HuH-7 (cell line): ENCODE measurements at regions not wholly inside any gene's neighbourhood (a gene's known extent, or its start where the extent isn't known, plus 50 kb on each side); places are given as distances from the start of the nearest gene placed in this dataset.
A peak's percentile ranks its signal among the peaks of the same experiment; 100 is the strongest.

Source experiments
- DNase-seq: peaks from one replicate; pipeline ENCODE4 v3.0.0; 2011; ENCODE audit warnings: low spot score

DNA sequence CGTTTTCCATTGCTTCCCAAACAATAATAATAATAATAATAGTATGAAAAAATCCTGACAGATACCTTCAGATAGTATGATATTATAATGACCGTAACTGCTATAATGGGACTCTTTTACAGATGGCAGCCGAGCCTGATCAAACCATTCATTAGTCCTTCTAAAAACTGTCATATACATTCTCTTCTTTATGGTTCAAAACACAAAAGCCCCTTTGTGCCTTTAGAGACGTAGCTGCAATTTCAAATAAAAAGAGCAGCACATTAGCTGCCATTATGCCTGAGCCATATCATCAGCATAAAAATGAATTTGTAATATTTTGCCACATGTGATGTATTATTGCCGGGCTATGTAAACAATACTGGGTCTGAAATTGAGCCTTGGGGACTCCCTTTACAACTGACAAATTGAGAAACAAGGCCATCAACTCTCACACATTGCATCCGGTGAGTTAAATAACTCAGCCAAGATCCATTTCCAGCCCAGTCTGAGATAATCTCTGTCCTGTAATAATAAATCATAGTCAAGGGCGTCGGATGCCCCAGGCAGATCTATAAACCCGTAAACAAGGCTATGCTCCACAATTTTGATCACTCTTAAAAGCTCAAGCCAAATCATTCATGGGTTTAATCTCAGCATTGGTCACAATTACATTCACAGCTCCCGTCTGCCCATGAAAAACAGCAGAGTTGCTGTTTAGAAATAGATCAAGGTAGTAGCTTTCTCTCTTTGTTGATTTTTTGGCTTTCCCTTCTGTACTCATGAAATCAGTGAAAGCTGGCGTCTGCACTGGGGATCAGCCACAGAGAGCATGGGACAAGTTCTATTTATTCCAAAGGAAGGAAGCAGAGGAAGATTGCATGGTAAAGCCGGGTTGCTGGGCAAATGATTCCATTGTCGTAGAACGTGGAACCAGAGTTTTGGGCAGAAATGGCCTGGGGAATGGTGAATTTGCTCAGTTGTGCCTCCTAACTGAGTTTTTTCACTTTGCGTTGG lies 150.1 kb upstream of the BMPER start:
- DNase-seq, result no peak

DNA sequence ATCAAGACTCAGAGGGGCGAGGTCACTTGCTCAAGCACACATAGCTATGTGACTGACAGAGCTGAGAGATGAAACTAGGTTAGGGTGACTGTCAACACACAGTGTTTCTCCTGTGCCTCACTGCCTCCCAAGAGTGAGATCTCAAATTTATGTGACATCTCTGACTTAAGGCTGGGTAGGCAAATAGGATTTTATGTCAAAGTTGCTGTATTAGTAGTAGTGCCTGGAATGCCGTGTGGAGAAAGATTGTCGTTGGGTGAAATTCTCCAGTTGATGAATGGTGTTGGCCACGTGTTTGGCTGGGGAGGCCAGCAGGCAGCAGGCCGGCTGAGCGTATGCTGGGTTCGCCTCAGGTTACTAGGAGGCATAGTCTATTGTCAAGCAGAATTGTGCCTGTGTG lies 148.3 kb upstream of the BMPER start:
- no peak for DNase-seq

DNA sequence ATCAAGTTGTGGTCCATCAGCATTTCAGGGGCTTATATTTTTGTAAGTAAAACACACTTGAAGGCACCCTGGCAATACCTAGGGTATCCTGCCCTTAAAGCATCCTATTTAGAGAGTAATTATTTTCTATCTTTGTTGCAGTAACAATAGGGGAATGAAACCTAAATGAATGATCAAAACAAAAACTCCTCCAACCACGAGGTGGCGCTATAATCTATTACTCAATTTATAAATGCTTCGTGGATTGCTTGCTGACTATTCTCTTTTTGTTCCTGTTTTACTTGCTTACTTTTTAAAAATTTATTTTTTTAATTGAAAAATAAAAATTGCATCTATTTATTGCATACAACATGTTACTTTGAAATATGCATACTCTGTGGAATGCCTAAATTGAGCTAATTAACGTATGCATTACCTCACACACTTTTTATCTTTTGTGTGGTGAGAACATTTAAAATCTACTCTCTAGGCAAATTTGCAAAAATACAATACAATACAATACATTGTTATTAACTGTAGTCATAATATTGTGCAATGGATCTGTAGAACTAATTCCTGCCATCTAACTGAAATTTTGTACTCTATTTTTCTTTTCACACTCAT lies 147.7 kb upstream of the BMPER start:
- no peak for DNase-seq

DNA sequence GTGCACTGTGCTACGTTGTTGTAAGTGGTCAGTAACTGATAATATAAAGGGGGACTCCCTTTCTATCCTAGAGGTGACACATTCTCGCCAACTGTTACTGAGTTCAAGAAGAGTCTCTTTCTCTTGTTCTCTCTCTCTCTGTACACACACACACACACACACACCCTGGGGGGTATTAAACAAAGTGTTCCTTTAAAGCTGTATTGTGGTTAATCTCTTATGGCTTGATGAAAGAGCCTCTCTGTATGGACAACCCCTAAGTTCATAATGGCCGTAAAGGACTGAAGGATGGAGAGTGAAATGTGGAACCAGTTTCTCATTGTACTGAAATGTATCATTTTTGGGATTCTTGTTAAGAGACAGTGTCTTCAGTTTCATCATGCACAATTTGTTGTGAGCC lies 145.2 kb upstream of the BMPER start:
- no peak for DNase-seq

DNA sequence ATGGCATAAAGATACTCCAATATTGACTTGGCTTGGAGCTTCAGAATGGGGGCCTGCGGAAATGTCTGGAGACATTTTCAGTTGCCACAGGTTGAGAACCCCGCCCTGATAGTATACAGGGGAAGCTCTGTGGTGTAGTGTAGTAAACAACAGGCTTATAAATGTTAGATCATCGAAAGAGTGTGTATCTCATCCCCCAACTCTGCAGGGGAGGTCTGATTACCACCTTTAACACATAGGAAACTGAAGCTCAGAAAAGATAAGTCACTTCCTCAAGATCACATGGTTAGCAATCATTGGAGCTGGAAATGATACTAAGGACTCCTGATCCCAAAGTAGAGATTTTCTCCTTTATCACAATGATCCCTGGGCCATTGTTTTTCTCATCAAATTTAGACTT lies 144.5 kb upstream of the BMPER start:
- DNase-seq, result no peak

DNA sequence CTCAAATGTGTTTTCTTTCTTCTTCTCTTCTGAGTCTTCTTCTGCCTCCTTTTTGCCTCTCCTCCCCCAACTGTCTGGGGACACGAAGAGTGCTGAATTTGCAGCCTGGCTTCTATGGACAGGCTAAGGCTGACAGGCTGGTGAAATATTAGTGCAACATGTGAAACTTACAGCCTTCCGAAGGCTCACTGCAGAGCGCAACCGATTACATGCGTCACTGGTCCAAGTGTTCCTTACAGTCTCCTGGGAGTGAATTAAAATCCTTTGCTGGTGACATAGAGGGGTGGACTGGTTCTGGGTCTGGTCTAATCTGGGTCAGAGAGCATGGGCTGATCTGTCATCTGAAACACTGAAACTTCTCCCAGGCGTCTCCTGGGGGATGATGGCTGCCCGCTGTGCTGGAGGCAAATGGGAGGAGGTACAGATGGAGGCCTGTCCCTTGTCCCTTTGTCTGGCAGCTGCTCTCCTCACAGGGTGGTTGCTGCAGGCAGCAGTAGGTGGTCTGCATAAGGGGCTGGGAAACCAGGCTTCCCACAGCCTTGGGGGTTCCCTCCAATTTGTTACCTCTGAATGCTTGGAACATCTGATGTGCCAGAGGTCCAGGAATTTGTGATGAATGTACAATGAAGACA lies 143.8 kb upstream of the BMPER start:
- no peak for DNase-seq

DNA sequence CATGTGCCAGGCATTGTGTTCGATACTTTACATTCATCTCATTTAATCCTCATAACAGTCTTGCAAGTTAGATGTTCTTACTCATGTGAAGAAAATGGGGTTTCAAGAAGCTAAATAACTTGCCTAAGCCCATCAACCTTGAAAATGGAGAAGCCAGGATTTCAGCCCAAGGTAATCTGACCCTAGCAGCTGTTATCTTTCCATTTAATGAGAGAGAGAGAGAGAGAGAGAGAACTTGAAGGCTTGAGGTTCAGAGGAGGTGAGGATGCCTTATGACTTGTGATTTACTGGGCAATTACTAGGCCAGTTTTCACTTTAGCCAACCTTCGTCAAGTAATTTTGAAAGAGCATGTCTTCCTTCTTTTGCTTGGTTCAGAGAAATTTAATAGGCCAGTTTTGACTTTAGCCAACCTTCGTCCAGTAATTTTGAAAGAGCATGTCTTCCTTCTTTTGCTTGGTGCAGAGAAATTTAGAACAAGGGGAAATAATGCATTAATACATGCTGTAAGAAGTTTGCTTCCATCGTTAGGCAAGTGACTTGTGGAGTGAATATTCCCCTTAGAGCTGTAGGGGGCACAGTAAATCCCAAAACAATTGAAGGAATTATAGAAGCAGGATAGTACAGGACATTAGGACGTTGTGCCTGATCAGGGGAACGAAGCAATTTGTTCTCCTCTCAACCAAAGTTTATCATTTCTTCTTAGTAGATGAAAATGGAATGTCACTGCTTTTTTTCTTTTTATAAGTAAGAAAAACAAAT lies 143.0 kb upstream of the BMPER start:
- DNase-seq, result no peak

DNA sequence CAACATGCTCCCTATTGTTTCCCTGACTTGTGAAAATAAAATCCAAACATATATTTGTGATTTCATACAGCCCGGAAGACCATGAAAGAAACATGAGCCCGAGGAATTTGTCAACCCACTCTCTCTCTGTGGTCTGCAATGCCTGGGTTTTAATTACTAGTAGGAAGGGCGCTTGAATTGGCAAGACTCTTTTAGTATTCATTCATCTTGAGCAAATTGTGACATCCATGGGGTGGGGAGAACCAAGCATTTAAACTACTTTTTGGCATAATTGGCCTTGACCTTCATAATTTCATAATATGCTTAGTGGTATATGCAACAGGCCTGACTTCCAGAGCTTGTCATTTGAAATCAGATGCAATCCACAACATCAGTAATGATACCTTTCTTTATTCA lies 142.4 kb upstream of the BMPER start:
- no peak for DNase-seq

DNA sequence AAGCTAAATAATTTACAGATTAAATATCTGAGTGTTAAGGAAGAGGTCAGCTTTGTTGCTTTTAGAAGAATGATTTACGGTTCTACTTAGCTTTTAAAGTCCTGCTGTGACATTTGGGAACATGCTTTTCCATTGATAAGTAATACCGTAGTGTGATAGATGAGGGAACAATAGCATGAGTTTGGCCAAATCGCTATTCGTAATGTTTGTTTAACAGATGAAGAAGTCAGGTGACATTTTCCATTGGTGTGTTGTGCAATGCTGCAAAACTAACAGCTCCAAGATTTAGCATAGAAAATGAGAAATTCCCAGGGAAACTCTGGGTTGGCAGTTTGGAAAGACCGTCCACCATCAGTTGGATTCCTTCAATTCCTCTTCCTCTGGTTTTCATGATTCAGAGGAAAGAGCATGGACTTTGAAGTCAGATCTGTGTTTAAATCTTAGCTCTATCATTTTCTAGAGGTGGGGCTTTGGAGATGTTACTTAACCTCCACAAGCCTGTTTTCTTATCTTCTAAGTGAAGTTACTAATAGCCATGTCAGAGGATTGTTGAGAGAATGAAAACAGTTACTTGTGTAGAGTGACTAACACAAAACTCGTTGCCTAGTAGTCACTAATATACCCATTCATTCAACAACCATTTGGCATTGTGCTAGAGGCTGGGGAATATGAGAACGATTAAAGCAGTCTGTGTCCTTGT lies 140.4 kb upstream of the BMPER start:
- DNase-seq, result peak; percentile 20

DNA sequence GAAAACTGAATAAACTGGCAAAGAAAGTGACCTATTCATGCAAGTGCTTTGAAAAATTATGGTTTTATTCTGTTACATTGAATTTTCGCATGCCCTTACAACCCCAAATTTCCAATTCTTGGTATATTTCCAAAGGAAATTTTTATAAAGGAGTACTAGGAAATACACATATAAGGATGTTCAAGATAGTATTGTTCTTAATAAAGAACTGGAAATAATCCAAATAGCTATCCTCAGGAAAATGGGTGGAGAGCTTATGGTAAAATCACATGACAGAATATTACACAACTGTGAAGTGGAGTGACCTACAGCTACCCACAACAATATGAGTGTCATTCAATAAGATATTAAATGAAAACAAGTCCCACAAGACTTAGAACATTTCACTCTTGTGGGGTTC lies 138.9 kb upstream of the BMPER start:
- no peak for DNase-seq

DNA sequence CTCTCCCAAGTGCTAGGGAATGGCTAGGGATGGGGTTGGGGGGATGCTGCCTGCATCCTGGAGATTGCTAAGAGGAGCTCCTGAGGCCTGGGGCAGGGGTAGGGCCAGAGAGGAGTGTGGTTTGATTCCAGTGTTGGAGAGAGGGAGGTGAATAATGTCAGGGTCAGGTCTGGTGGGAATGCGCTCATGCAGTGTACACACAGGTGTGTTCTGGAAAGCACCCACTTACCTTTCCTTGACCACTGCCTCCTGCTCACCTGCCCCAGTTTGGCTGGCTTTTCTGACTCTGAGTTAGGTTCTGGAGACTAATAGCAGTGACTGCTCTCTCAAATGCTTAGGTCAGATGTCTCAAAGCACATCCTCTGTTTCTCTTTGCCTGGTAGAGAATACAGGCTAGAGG lies 135.4 kb upstream of the BMPER start:
- DNase-seq, result no peak

DNA sequence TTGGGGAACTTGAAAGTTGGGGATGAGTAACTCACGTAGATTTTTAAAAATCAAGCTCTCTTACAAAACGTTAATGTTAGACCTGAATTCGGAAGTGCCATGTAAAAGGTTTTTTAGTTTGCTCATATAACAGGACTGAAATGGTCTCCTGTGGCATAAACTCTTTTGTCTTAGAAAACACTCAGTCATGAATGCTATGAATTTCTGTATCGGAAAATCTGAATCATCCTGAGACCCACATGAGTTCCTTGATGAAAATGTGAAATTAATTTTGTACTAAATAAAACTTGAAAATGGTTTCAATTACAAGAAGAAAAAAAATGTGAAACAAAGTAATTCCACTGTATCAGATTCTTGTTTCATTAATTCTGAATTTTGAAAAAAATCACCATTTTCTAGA lies 134.8 kb upstream of the BMPER start:
- no peak for DNase-seq

DNA sequence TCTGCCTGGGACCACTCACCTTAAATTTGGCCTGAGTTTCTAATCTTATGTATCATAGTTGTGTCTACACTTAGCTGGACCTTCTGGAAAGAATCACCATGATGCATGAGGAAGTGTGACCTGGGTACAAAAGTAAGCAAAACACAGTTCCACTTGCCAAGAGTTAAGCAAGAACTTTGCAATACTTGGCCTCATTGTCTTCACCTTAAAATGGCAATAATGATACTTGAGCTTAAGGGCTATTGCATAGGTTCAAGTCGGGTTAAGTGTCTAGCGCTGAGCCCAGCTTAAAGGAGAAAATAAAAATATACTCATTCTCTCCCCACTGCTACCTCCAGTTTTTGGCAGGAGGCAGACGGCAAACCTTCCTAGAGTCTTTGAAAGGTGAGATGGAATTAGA lies 133.9 kb upstream of the BMPER start:
- DNase-seq, result no peak

DNA sequence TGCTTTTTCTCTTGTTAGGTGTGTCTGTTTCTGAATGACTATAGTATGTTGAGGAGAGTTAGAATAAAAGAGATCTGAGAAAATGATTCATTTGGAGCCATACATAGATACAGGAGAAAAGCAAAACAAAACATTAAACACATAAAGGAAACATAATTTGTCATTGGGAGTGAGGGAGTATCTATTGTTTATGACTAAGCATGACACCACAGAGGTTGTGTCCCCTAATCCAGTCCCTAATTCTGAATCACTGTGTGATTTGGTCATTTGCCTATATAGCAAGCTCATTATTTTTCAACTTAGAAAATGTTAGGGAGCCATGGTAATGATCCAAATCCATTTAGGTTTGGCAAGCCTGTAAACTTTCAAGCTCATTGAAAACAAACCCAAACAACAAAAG lies 132.3 kb upstream of the BMPER start:
- no peak for DNase-seq

DNA sequence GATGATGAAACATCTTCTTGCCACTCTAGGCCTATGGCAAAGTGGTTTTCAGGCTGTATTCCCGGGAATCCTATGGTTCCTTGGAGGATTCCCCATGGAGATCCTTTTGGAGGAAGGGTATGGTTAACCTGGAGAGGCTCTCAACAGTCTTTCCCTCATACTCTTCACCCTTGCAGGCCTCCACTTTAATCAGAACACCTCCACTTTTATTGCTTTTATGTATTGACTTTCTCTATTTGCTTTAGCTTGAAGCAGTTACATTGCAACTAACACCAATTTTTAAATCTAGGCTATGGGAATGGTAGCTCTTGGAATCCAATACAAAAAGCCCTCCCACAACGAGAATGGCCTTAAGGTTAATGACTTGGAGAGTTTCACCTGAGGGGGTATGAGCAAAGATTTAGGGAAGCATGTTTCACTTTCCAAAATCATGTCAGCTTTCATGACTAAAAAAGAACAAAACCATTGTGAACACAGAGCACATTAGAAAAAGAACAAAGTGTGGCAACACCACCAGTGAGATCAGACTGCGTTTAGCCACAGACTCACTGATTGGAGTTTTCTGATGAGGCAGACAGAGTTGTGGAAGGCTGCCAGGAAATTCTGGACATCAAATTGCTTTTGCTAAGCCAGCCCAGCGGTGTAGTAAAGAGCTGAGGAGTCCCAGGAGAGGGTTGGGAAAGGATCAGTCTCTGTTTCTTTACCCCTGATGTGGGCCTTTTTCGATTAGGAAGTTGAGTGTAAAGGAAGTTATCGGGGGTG lies 130.4 kb upstream of the BMPER start:
- peak; percentile 20 for DNase-seq

DNA sequence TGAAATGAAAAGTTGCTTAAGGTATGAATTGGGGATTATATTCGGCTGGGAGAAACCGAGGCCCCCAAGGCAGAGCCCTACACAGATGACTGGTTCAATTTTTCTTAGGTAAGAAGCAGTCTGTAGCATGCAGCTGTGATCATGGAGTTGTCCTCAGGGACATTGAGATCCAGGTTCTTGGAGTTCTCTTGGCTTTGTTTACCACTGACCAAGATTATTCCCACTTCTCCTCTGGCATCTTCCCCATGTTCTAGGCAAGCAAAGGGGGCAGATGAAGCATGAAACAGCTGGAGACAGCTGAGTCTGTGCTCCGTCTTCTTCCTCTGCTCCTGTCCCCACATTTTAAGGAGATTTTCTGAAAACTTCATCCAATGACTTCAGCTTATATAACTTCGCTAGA lies 129.5 kb upstream of the BMPER start:
- no peak for DNase-seq

DNA sequence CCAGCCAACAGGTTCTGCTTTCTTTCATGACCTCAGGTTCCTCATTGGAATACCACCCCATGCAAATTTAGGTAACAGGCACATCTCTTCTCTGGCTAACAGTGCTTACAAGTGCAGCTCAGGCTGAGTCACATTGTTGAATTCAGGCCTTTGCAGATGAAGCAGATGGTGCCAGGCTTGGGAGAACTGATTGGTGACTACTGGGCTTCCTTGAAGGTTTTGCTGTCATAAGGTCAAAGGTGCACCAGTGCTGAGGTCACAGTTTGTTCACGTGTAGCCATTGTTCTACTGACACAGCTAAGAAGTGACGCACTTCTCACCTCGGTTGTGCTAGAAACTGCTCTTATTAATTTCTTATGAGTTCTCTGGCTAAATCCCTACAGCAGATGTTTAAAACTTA lies 128.6 kb upstream of the BMPER start:
- no peak for DNase-seq

DNA sequence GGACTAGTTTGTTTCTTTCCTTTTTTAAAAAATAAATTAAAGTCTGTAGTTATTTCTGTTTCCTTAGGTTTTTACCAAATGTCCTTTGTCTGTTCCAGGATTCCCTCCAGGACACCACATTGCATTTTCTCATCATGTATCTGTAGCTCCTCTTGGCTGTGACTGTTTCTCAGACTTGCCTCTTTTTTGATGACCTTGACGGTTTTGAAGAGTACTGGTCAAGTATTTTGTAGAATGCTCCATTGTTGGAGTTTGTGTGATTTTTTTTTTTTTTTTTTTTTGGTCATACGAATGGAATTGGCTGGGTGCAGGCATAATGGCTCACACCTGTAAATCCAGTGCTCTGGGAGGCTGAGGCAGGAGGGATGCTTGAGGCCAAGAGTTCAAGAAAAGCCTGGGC lies 127.1 kb upstream of the BMPER start:
- no peak for DNase-seq

DNA sequence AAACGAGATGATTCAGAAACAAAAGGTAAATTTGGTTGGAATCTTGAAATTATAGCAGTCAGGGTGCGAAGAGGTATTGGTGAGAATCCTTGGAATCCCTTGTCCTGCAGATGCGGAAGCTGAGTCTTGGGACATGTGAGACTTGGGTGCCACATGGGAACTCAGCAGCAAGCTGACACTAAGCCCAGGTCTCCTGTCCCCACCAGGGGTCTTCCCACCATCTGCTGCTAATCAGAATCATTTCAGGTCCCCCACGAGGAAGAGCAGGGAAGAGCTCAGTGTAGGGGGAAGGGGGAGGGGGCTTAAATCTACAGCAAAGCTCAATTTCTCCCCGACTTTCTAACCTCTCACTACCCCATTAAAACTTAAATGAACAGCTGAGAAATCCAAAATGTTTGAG lies 126.1 kb upstream of the BMPER start:
- no peak for DNase-seq

DNA sequence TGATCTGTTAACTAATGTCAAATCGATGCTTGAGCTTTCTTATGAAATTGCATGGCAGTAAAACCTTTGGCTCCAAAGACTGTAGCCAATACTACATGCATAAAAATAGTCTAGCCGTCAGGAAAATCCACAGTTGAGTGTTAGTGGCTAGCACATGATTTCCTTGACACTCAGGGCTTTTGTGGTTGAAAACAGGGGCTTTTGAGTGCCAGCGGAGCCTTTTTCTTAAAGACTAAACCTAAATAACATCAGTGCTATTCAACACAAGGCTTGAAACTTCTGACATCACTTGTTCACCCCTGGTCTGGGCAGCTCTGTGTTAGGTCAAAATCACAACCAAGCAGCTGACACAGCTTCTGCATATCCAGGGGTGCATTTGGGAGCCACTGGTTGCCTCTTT lies 124.2 kb upstream of the BMPER start:
- no peak for DNase-seq

DNA sequence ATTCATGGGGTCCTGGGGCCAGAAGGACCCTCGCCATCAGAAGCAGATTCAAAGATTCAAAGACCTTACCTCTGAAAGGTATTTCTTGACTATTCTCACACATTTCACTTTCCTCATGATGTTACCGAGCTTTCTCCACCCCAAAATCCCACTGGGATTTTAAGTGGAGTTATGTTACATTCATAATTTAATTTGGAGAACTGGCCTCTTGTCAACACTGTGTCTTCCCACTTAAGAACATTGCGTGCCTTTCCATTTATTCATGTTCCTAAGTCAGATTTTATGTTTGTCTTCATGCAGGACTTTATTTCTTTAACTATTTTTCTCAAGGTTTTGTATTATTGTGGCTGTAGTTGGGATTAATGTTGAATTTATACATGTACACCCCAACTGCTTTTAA lies 123.5 kb upstream of the BMPER start:
- DNase-seq, result no peak
